Parathyroid adenoma (tissue), 2 donors: ENCODE measurements at regions not wholly inside any gene's neighbourhood (a gene's known extent, or its start where the extent isn't known, plus 50 kb on each side); places are given as distances from the start of the nearest gene placed in this dataset.
"Not testable (repeated sequence)": the region's sequence is repeated elsewhere in the genome, so short reads cannot be mapped to it uniquely, and the experiment has no call there.

ENCODE experiments used
- H2AFZ ChIP-seq: fragments of 300-600 bp; sonication (generic); one replicate; pipeline ENCODE4 v1.7.0; 2017; ENCODE audit warnings: antibody characterized with exemption, mild to moderate bottlenecking
- H3K27ac ChIP-seq: fragments of 300-600 bp; sonication (generic); one replicate; pipeline ENCODE4 v1.7.0; 2017
- H3K27me3 ChIP-seq: fragments of 300-600 bp; sonication (generic); one replicate; pipeline ENCODE4 v1.7.0; 2017; ENCODE audit warnings: low read length; ENCODE audit not compliant: control insufficient read depth, insufficient read depth
- H3K36me3 ChIP-seq: fragments of 300-600 bp; sonication (generic); one replicate; pipeline ENCODE4 v1.7.0; 2017; ENCODE audit warnings: low read length; ENCODE audit not compliant: control insufficient read depth, insufficient read depth
- H3K4me1 ChIP-seq: fragments of 300-600 bp; sonication (generic); one replicate; pipeline ENCODE4 v1.7.0; 2017; ENCODE audit warnings: control low read depth
- H3K4me2 ChIP-seq: fragments of 300-600 bp; sonication (generic); one replicate; pipeline ENCODE4 v1.7.0; 2017; ENCODE audit warnings: low read length
- H3K4me3 ChIP-seq: fragments of 300-600 bp; sonication (generic); one replicate; pipeline ENCODE4 v1.7.0; 2017; ENCODE audit warnings: low read depth, low read length
- H3K79me2 ChIP-seq: fragments of 300-600 bp; sonication (generic); one replicate; pipeline ENCODE4 v1.7.0; 2017; ENCODE audit warnings: control low read depth
- H3K9ac ChIP-seq: fragments of 300-600 bp; sonication (generic); one replicate; pipeline ENCODE4 v1.7.0; 2017; ENCODE audit warnings: mild to moderate bottlenecking
- H3K9me3 ChIP-seq: fragments of 300-600 bp; sonication (generic); one replicate; pipeline ENCODE4 v1.7.0; 2017; ENCODE audit warnings: low read length; ENCODE audit not compliant: control insufficient read depth
- TF ChIP-seq, protein P1 (sequence below): fragments of 300-600 bp; sonication (generic); IDR thresholded peaks from one replicate; pipeline ENCODE4 v1.7.0; 2017; ENCODE audit warnings: antibody characterized with exemption, mild to moderate bottlenecking
- donor health status: primary hyperparathyroidism.

DNA sequence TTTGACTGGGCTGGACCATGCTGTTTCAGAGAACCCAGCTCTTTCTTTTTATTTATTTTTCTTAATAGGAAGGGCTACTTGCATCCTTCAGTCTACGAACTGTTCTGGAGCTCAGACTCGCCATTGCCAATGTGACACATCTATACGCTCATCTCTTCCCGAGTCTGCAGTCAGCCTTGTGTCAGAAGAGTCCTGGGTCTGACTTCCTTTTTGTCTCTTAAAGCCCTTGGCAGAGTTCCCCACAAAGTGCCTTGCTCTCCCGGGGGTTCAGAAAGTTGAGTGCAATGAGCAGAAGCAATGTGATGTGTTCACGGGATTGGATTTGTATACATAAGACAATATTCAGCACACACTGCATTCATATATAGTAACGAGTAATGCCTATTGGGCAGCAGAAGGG, 140.4 kb downstream of the ATPSCKMT start:
- Histone ChIP-seq H3K4me3 (no peak overlapping the region), H3K4me2 (no peak overlapping the region), H3K36me3 (no peaks in the 10 kb centered on the region), H3K9me3 (no peaks in the 10 kb centered on the region), H3K27me3 (no peaks in the 10 kb centered on the region), H3K9ac (no peak overlapping the region), H3K79me2 (no peaks in the 10 kb centered on the region), H3K27ac (no peak overlapping the region), H2AFZ (no peak overlapping the region), H3K4me1 (no peaks in the 10 kb centered on the region)
- TF ChIP-seq, protein P1, sequence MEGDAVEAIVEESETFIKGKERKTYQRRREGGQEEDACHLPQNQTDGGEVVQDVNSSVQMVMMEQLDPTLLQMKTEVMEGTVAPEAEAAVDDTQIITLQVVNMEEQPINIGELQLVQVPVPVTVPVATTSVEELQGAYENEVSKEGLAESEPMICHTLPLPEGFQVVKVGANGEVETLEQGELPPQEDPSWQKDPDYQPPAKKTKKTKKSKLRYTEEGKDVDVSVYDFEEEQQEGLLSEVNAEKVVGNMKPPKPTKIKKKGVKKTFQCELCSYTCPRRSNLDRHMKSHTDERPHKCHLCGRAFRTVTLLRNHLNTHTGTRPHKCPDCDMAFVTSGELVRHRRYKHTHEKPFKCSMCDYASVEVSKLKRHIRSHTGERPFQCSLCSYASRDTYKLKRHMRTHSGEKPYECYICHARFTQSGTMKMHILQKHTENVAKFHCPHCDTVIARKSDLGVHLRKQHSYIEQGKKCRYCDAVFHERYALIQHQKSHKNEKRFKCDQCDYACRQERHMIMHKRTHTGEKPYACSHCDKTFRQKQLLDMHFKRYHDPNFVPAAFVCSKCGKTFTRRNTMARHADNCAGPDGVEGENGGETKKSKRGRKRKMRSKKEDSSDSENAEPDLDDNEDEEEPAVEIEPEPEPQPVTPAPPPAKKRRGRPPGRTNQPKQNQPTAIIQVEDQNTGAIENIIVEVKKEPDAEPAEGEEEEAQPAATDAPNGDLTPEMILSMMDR, result no peak

DNA sequence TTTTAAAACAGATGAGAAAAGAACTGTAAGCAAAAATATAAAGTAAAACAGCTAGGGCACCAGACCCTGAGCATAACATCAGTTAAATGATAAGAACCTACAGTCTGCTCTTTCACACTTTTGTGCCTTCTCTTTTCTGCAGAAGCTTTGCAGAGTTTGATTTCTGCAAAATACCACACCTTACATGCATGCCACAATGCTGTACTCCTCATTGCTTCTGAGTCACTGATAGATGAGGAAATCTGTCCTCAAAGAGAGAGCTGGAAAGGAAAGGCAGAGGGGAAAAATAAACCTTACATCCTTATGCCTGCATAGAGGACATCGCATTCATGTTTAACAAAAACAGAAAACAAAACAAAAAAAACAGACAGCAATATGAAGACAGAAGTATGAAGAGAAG, 142.9 kb downstream of the ATPSCKMT start:
- TF ChIP-seq, protein P1, result no peak
- H3K9me3 ChIP-seq, result no peaks in the 10 kb centered on the region
- no peaks in the 10 kb centered on the region for H3K36me3 ChIP-seq
- no peaks in the 10 kb centered on the region for H3K27me3 ChIP-seq
- no peak overlapping the region for H3K4me3 ChIP-seq
- H3K4me1 ChIP-seq, result no peaks in the 10 kb centered on the region
- no peak overlapping the region for H3K9ac ChIP-seq
- H3K27ac ChIP-seq, result no peak overlapping the region
- H2AFZ ChIP-seq, result no peak overlapping the region
- H3K79me2 ChIP-seq, result no peaks in the 10 kb centered on the region
- no peak overlapping the region for H3K4me2 ChIP-seq

DNA sequence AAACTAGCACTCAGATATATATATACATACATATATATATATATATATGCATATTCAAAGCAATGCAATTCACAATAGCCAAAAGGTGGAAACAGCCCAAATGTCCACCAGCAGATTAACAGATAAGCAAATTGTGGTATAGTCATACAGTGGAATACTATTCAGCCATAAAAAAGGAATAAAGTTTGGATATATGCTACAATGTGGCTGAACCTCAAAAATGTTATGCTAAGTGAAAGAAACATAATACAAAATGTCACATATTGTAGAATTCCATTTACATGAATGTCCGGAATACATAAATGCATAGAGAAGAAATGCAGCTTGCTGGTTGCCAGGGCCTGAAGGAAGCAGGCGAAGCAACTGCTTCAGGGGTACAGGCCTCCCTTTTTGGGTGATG, 143.4 kb downstream of the ATPSCKMT start:
- TF ChIP-seq, protein P1, result no peak
- no peaks in the 10 kb centered on the region for H3K27me3 ChIP-seq
- no peaks in the 10 kb centered on the region for H3K36me3 ChIP-seq
- no peak overlapping the region for H3K9ac ChIP-seq
- H3K4me3 ChIP-seq, result no peak overlapping the region
- H3K4me1 ChIP-seq, result no peaks in the 10 kb centered on the region
- H3K27ac ChIP-seq, result no peak overlapping the region
- H2AFZ ChIP-seq, result no peak overlapping the region
- no peak overlapping the region for H3K4me2 ChIP-seq
- H3K79me2 ChIP-seq, result no peaks in the 10 kb centered on the region
- H3K9me3 ChIP-seq, result no peaks in the 10 kb centered on the region

DNA sequence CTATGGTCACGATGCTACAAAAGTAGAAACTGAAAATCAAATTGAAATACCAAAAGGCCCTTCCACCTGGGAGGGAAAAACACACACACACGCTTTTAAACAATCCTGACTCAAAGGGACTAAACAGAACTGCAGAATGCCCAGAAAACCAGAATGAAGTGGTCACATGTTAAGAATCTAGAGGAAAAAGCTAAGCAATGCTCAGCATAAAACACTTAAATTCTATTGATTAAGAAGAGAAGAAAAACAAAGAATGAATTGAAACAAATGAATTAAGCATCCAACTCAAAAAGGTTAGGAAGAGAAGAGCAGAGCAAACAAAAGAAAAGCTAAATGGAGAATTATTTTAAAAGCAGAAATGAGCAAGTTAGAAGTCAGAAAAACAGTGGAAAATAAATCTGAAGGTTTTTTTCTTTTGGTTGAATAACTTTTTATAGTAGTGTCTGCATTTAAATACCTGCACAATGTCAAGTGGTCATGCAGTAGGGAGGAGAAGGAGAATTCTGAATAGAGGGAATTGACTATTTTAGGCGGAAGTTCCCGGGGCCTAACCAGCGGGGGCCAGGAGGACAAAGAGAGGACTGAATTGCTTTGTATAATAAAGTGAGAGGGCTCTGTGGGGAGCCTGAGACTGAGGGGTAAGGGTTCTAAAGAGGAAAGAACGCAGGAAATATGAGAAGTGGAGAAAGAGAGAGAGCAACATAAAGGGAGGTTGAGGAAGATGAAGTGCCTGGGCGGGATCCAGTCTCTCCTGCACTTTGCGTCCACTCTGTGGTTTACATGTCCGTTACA, 146.8 kb downstream of the ATPSCKMT start:
- H3K4me2 ChIP-seq, result no peak overlapping the region
- no peaks in the 10 kb centered on the region for H3K4me1 ChIP-seq
- no peaks in the 10 kb centered on the region for H3K36me3 ChIP-seq
- no peaks in the 10 kb centered on the region for H3K9me3 ChIP-seq
- TF ChIP-seq, protein P1, result no peak
- H3K4me3 ChIP-seq, result no peak overlapping the region
- H3K9ac ChIP-seq, result no peak overlapping the region
- H3K27me3 ChIP-seq, result no peaks in the 10 kb centered on the region
- no peaks in the 10 kb centered on the region for H3K79me2 ChIP-seq
- H2AFZ ChIP-seq, result no peak overlapping the region
- no peak overlapping the region for H3K27ac ChIP-seq

DNA sequence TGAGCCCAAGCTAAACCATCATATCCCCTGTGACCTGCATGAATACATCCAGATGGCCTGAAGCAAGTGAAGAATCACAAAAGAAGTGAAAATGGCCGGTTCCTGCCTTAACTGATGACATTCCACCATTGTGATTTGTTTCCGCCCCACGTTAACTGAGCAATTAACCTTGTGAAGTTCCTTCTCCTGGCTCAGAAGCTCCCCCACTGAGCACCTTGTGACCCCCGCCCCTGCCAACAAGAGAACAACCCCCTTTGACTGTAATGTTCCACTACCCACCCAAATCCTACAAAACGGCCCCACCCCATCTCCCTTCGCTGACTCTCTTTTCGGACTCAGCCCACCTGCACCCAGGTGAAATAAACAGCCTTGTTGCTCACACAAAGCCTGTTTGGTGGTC, 147.5 kb downstream of the ATPSCKMT start:
- H3K36me3 ChIP-seq, H3K79me2 ChIP-seq, H3K27me3 ChIP-seq: not testable (repeated sequence)

More for the DNA sequence above, 147.5 kb downstream of the ATPSCKMT start:
- H3K4me3 ChIP-seq, H3K4me1 ChIP-seq, H3K27ac ChIP-seq, H3K9me3 ChIP-seq, H2AFZ ChIP-seq, H3K4me2 ChIP-seq, H3K9ac ChIP-seq: not testable (repeated sequence)
